PC-3 (cell line): ENCODE measurements at regions not wholly inside any gene's neighbourhood (a gene's known extent, or its start where the extent isn't known, plus 50 kb on each side); places are given as distances from the start of the nearest gene placed in this dataset.
"Not testable (repeated sequence)": the region's sequence is repeated elsewhere in the genome, so short reads cannot be mapped to it uniquely, and the experiment has no call there.

Experiments used
- ATAC-seq: fragments of 200-7000 bp; cut with Tn5 transposase; 2 replicates; pipeline ENCODE4 v1.9.1; 2020; ENCODE audit warnings: mild to moderate bottlenecking, moderate library complexity
- BruUV-seq: library from RNA; stranded (reverse); fragments of 400-500 nt; replicated peaks from 2 replicates; lab custom pipeline; 2021; lab: Mats Ljungman, UMichigan
- CTCF ChIA-PET: fragments of 300-600 bp; sonication (Branson Sonifier 250); formaldehyde crosslinking; loops from one replicate; lab custom pipeline; 2022; ENCODE audit warnings: antibody characterized with exemption; lab: Charles Lee
- POLR2A ChIA-PET: fragments of 300-600 bp; sonication (Branson Sonifier 250); formaldehyde crosslinking; loops from one replicate; lab custom pipeline; 2022; ENCODE audit warnings: antibody characterized with exemption; ENCODE audit not compliant: unreplicated experiment; lab: Charles Lee
- DNase-seq: peaks from one replicate; pipeline ENCODE4 v3.0.0-alpha.2; 2015
- H2AFZ ChIP-seq: fragments of 300-600 bp; sonication (generic); 2 replicates; pipeline ENCODE4 v1.6.0; 2016; ENCODE audit warnings: antibody characterized with exemption, low read length
- H3F3A ChIP-seq: fragments of 300-600 bp; sonication (generic); one replicate; pipeline ENCODE4 v1.6.0; 2017; ENCODE audit warnings: antibody characterized with exemption, low read length, control low read depth, mild to moderate bottlenecking; ENCODE audit not compliant: unreplicated experiment
- H3K27ac ChIP-seq: fragments of 300-600 bp; sonication (generic); 2 replicates; pipeline ENCODE4 v1.5.1; 2016; ENCODE audit warnings: mild to moderate bottlenecking, low read length
- H3K27me3 ChIP-seq: fragments of 300-600 bp; sonication (generic); 2 replicates; pipeline ENCODE4 v1.6.1; 2016; ENCODE audit warnings: low read length, mixed read lengths
- H3K36me3 ChIP-seq: fragments of 300-600 bp; sonication (generic); 2 replicates; pipeline ENCODE4 v1.6.1; 2016; ENCODE audit warnings: low read depth, mixed run types, low read length, mixed read lengths
- H3K4me1 ChIP-seq: fragments of 300-600 bp; sonication (generic); 2 replicates; pipeline ENCODE4 v1.5.1; 2016; ENCODE audit warnings: low read length; ENCODE audit not compliant: insufficient read depth
- H3K4me2 ChIP-seq: fragments of 300-600 bp; sonication (generic); 2 replicates; pipeline ENCODE4 v1.6.0; 2016; ENCODE audit warnings: low read length
- H3K4me3 ChIP-seq: fragments of 300-600 bp; sonication (generic); 2 replicates; pipeline ENCODE4 v1.5.1; 2016; ENCODE audit warnings: mild to moderate bottlenecking, low read length, mixed read lengths
- H3K79me2 ChIP-seq: fragments of 300-600 bp; sonication (generic); 2 replicates; pipeline ENCODE4 v1.6.1; 2017; ENCODE audit warnings: low read length, mixed read lengths
- H3K9ac ChIP-seq: fragments of 300-600 bp; sonication (generic); 2 replicates; pipeline ENCODE4 v1.6.0; 2016; ENCODE audit warnings: mild to moderate bottlenecking, low read length
- H3K9me2 ChIP-seq: fragments of 300-600 bp; sonication (generic); replicated peaks from 2 replicates; pipeline ENCODE4 v1.6.1; 2016; ENCODE audit warnings: mixed run types, low read length, mixed read lengths
- H3K9me3 ChIP-seq: fragments of 300-600 bp; sonication (generic); 2 replicates; pipeline ENCODE4 v1.6.1; 2016; ENCODE audit warnings: low read length, mixed read lengths
- H4K20me1 ChIP-seq: fragments of 300-600 bp; sonication (generic); 2 replicates; pipeline ENCODE4 v1.6.1; 2016; ENCODE audit warnings: low read length, mixed read lengths
- intact Hi-C: fragments of 100-400 bp; cut with micrococcal nuclease; formaldehyde crosslinking; loops from 2 replicates; pipeline ENCODE4 v1.9.0; 2023

DNA sequence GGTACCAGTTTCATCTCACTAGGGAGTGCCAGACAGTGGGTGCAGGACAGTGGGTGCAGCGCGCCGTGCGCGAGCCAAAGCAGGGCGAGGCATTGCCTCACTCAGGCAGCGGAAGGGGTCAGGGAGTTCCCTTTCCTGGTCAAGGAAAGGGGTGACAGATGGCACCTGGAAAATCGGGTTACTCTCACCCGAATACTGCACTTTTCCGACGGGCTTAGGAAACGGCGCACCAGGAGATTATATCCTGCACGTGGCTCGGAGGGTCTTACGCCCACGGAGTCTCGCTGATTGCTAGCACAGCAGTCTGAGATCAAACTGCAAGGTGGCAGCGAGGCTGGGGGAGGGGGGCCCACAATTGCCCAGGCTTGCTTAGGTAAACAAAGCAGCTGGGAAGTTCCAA is 152.0 kb upstream of the PCDH11X start:
- CTCF ChIA-PET, H3K36me3 ChIP-seq, POLR2A ChIA-PET, H3K4me2 ChIP-seq, H3F3A ChIP-seq, H3K9me2 ChIP-seq, H3K9ac ChIP-seq, H3K79me2 ChIP-seq, H4K20me1 ChIP-seq, BruUV-seq, H3K9me3 ChIP-seq, H3K27me3 ChIP-seq, H2AFZ ChIP-seq, intact Hi-C loops, H3K27ac ChIP-seq, H3K4me3 ChIP-seq, DNase-seq, ATAC-seq, H3K4me1 ChIP-seq: not testable (repeated sequence)

DNA sequence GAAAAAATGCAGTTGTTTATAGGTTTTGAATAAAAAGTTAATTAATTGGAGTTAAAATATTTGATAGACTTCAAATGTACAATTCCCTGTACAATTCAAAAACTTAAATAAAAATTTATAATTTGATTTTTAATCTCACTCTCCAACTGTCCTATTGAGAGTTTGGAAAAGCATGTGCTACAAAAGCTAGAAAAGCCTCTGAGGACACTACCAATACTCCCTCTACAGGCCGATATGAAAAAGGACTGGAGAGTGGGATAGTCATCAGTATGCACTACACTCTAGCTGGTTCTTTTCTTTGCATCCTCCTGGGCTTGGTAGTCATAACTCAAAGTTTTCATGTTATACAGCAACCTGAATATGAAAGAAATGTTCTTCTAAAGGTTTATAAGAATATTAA is 139.9 kb upstream of the PCDH11X start:
- POLR2A ChIA-PET, intact Hi-C loops, DNase-seq: not testable (repeated sequence)

More for the DNA sequence above, 139.9 kb upstream of the PCDH11X start:
- H3K4me1 ChIP-seq, BruUV-seq, CTCF ChIA-PET, H3K4me3 ChIP-seq, H3K9ac ChIP-seq, H2AFZ ChIP-seq, H3K27ac ChIP-seq, H4K20me1 ChIP-seq, H3K9me2 ChIP-seq, H3K9me3 ChIP-seq, H3K27me3 ChIP-seq, H3K36me3 ChIP-seq, H3F3A ChIP-seq, H3K4me2 ChIP-seq, H3K79me2 ChIP-seq: not testable (repeated sequence)
- peak; percentile 42; the same call in 1 of the 2 replicates for ATAC-seq
